ENCODE measurements at regions not wholly inside any gene's neighbourhood (a gene's known extent, or its start where the extent isn't known, plus 50 kb on each side); places are given as distances from the start of the nearest gene placed in this dataset.

DNA sequence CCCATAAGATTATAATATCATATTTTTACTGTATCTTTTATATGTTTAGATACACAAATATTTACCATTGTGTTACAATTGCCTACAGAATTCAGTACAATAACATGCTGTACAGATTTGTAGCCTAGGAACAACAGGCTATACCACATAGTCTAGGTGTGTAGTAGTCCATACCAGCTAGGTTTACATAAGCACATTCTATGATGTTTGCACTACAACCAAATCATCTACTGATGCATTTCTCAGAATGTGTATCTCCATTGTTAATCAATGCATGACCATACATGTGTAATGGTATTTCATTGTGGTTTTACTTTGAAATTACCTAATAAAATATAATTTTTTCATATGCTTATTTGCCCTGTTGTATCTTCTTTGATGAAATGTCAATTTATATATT lies 288.1 kb upstream of the PCDH10 start:
- DNase-seq (ENCODE audit: low read depth), result no peak

DNA sequence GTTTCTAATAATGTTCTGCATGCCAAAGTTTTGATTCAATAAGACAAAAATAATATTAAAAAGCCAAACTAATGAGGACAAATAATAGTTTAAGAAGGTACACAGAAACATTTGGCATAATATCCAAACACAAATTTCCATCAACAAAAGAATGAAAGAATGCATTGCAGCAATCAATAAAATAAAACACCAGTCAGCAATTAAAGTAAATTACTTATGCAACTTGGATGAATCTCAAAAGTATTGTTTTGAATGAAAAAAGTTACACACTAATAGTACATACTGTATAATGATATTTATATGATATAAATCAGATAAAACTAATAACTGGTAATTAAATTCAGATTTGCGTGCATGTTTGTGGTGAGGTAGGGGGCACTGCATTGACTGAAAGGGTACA lies 285.5 kb upstream of the PCDH10 start:
- no peak for DNase-seq (ENCODE audit: low read depth)

DNA sequence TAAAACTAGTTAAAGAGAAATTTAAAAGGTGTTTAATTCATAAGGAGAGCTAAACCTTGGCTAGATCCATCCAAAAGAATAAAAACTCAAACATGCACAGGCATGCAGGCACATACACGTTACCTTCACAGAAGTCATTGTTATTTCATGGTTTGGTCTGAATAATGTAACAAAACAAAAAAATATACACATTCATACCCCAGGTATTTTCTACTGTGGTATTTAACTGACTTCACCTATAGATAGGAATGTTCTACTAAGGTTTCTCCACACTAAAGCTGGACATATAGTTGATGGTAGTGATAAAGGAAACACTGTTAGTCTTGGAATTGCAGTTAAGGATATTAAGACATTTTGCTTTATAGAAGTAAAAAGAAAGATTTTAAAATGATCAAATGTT lies 283.6 kb upstream of the PCDH10 start:
- DNase-seq (ENCODE audit: low read depth), result no peak

DNA sequence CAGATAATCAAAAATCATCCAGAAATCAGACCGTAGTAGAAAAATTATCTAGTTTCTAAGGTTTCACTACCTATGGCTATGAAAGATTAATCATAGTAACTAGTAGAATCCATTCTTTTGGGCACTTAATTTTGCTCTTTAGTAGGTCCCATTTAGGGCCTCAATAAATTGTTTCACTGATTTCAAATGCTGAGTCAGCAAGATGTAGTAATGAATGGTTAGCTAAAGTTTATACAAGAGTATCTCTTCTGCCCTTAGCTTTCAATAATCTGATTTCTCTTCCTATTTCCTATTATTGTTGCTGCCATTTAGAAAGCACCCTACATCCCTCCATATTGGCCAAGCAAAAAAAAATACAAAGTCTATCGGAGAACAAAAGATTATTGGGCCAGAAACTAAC lies 283.2 kb upstream of the PCDH10 start:
- DNase-seq (ENCODE audit: low read depth), result no peak

DNA sequence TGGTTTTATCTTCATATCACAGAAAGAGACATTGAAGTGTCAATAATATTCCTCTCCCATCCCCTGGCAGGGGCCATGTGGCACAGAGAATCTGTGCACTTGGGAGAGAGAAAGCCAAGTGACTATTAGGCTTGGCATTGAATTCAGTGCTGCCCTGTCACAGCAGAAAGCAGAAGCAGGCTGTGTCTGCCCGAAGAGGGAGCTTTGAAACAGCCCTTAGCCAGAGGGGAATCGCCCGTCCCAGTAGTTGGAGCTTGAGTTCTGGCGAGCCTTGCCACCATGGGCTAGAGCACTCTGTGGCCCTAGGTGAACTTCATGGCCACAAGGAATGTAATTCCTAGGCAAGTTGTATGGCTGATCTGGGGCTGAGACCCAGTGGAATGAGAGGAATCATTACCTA lies 282.5 kb upstream of the PCDH10 start:
- DNase-seq (ENCODE audit: low read depth), result no peak

DNA sequence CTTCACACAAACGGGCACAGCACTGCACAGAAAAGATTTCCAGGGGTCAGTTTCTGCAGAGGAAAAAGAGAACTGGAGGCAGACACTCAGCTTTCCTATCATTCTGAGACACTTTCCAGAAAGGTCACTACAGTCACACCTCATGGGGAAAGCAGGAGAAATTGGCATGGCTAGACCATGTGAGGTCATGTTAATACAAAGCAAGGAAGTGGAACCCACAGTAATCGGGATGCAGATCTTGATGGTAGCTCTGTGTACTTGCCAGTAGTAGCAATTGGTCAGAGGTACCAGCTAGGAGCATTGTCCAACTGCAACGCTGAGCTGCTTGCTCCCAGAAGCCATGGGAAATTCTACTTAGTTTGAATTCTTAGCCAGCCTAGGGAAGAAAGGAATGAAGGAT lies 255.3 kb upstream of the PCDH10 start:
- no peak for DNase-seq (ENCODE audit: low read depth)

DNA sequence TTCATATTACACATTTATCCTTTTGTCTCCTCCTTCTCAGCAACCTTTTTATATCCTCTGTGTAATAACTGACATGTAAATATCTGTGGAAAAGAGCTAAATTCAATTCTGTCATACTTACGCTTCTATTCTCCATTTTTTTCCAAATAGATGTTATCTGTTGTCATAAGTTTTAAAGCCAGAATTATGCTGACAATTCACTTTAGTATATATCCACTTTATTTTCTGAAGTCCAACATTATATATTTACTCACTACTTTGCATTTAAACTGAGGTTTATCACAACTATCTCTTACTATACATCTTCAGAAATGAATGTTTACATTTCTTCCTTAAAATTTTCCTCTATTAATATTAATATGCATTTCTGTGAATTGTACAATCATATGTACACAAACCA lies 247.9 kb upstream of the PCDH10 start:
- DNase-seq (ENCODE audit: low read depth), result no peak

DNA sequence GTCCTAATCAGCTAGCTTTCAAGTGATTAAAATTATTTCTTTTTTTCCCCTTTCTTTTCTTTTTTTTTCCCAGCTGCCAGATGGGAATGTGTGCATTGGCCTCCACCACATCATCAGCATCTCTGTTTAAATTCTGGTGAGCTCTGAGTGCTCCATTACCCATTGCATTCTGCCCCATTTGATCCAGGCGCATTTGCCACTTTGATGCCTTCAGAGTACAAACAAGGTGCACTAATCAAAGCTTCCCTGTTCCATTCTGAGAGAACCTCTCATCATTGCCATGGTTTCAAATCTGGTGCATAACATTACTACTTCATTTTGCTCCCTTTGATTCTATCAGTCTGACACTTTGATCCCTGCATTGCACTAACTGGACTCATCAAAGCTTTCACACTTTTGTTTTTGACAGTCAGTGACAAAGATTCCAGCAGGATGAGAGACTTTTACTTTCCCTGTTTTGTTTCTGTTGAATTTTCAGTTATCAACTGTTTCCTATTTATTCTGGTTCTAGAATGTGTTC lies 238.8 kb upstream of the PCDH10 start:
- DNase-seq (ENCODE audit: low read depth), result no peak

DNA sequence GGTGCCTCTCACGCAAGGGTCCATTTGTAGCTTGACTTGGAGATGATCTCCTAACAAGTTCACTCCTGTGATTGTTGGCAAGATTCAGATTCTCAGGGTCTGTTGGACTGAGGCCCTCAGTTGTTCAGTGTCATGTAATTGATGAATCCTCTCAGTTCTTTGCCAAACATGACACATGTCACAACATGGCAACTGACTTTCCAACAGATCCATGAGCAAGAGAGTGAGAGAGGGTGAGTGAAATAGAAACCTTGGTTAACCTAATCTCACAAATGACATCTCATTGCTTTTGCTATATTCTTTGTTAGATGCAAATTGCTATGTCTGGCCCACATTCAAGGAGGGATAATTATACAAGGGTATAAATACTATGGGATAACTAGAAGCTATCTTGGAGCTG lies 231.0 kb upstream of the PCDH10 start:
- no peak for DNase-seq (ENCODE audit: low read depth)

DNA sequence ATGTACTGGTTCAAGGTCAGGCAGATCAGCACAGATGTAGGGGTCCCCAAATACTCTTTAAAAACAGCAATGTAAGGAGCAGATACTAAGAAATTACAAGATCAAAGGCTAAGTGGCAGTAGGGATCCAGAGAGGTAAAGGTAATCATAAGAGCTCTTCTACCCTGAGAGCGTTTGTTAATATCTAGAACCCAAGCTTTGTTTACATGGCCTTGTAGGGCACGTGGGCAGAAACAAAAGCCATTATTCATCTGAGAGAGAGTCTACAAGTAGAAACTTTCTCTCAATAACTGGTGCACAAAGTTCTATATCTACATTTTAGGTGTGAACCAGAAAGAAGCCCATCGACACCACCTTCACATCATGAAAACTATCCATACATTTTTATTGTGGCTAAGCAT lies 225.6 kb upstream of the PCDH10 start:
- no peak for DNase-seq (ENCODE audit: low read depth)

DNA sequence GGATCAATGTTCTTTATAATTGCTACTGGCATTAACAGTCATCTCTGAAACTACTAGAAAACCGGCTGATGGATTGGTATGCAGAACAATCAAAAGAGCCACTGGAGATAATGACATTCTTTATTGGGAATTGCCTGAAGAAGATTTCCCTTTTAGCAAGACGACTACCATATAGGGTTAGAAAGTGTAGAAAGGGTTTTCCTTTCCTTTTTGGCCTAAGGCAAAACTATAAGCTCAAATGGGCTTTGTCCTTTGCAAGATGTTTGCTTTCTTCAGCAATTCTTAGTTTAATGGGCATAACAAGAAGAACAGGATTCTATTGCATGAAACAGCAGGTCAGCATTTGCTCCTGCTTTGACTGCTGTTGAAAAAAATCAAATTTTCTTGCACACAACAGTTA lies 214.2 kb upstream of the PCDH10 start:
- DNase-seq (ENCODE audit: low read depth), result no peak

DNA sequence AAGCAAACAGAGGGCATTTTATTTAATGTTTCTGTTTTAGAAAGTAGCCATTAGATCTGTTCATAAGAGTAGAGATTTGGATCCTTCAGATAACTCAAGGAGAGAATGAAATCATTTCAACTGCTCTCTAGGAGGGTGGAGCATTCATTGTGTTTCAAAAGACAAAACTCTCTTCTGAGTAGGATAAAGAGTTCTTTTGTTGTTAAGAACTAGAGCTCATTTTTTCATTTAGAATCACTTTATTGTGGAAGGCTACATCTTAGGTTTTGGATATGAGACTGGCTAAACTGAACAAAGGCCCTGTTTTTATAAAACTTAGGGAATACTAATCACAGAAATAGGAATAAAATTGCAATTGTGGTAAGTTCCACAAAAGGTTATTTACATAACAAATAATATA lies 193.9 kb upstream of the PCDH10 start:
- DNase-seq (ENCODE audit: low read depth), result no peak

DNA sequence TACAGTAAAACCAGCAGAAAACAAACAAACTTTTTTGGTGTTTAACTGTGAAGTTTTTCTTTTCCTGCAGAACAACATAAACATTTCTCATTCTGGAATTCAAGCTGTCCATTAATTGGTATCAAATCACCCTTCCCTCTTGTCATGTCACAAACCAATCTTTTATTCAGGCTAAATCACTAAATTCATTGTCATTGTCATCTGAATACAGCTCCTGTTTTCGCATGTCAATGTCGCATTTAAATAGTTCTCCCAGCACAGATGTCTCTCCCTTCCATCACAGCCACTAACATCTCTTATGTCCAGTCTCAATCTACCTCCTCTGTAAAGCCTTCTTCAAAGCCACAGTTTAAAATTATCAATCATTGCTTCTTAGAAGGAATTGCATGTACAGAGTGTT lies 192.1 kb upstream of the PCDH10 start:
- DNase-seq (ENCODE audit: low read depth), result no peak

DNA sequence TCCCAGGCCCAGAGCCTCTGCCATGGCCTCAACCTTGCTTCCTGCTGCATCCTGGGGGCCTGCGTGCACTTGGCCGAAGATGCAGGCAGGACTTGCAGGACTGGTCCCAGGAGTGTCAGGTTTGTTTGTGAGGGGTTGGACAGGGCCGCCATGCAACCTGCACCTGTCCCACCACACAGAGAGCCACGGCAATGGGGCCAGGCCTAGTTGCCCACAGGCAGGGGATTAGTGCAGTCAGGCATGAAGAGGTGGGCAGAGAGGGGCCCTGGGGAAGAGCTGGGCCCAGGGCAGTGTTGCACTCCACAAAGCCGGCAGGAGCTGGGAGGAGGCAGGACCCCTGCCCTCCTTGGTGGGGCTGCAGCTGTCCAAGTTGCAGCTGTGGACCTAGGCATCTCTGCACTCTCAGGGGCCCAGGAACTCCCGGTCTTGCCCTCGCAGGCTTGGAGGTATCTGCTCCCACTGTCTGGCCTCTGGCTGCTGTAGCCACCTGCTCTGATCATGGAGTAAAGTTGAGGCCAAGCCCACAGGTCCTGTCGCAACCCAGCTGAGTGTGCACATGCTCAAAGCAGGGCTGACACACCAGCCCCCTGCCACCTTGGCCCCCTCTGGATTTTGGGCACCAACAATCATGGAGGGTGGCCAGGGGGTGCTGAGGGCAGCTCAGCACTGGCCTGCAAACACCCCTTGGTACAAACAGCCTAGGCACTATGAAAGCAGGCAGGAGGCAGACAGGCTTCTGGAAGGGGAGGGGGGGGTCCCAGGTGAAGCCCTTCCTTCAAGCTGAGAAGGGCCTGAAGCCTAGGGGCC lies 190.4 kb upstream of the PCDH10 start:
- DNase-seq (ENCODE audit: low read depth), result no peak

DNA sequence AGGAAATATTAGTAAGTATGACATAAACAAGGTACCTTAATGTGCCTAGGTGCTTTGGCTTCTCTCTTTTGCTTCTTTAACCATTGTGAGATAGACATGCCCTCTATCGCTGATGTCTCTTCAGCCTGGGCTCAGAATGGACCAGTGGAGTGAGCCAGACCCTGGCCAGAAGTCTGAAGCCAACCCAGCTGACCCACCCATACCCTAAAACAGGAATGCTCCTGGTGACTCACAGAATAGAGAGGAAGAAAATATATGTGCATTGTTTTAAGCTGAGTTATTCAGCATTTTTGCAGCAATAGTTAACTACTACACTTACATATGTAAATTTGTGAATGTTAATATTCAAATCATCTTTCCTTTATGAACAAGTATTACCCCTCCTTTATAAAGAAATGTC lies 167.5 kb upstream of the PCDH10 start:
- DNase-seq (ENCODE audit: low read depth), result no peak

DNA sequence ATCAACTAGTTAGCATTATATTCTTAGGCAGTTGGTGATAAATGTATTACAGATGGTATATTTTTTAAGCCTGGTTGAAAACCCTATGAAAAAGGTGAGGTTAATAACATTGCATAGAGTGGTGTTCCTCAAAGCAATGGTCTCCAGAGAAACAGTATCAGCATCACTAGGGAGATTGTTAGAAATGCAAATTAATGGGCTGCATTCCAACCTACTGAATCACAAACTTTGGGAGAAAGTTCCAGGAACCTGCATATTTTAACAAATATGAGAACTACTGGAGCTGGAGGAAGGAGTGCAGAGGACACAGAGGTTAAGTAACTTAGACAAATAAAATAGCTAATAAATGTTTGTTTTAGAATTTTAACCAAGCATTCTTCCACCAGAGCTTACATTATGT lies 166.9 kb upstream of the PCDH10 start:
- DNase-seq (ENCODE audit: low read depth), result no peak

DNA sequence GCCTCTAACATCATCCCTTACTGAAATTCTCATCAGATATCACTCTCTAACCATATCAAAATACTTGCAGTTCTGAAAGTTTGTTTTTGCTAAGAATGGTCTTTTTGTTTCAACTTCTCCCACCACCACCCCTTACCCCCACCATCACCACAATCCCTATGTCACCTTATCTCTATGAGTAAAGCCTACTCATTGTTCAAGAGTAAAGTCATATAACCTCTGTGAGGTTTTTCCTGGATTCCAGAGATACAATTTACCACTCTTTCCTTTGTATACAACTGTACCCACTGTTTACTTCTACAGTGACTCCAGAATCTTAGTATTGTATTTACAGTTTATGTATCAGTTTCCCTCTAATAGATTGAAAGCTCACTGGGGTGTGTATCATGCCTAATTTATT lies 158.0 kb upstream of the PCDH10 start:
- DNase-seq (ENCODE audit: low read depth), result no peak

DNA sequence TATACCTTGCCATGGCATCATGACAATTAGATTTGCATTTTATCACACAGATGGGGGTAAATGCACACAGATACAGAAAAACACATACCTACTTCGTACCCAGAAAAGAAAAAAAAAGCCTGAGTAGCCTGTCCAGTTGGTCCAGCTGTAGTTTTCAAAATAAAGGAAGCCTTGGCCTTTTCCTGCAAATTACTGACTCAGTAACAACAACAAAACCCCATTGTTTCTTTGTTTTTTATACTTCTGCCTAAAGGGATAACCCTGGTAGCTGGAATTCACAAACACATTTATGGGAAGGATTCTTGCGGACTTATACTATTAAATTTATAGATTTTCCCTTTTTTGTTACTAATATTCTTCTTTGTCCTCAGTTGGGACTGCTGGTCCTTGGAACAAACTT lies 156.4 kb upstream of the PCDH10 start:
- DNase-seq (ENCODE audit: low read depth), result no peak

DNA sequence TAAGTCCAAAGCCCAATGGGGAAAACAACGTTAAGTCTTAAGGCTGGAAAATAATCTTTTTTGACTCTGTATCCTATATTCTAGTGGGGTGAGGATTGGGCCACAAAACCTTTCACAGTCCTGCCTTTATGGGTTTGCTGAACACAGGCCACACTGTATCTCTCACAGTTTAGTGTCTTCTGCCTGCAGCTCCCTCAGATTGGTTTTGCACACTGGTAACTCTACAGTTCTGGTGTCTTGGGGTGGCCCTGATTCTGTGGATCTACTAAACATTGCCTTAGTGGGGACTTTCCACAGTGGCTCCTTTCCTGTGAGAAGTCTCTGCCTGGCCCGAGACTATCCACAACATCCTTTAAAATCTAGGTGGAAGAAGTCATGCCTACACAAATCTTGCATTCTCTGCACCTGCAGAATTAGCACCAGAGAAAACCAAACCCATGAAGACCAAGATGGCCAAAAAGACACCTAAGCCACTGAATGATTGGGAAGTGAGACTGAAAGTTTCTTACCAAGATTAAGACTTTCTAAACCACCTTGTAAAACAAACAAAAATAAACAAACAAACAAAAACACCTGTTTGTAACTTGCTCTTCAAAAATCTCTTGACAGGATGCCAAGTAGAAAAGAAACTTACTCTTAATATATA lies 150.4 kb upstream of the PCDH10 start:
- no peak for DNase-seq (ENCODE audit: low read depth)

DNA sequence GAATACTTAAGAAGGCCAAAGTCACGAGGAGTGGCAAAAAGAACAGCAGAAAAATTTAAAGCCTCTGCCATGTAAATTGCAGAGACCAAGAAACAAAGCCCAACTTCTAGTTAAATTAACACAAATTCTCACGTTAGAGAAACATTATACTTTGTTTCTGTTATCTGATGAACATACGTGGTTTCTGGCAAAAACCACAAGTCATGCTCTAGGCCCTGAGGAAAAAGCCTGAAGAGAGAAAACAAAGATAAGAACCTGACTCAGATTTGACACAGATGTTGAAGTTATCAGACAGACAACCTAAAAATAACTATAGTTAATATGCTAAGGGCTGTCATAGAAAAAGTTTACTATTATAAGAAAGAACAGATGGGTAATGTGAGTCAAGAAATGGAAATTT lies 149.1 kb upstream of the PCDH10 start:
- DNase-seq (ENCODE audit: low read depth), result no peak

DNA sequence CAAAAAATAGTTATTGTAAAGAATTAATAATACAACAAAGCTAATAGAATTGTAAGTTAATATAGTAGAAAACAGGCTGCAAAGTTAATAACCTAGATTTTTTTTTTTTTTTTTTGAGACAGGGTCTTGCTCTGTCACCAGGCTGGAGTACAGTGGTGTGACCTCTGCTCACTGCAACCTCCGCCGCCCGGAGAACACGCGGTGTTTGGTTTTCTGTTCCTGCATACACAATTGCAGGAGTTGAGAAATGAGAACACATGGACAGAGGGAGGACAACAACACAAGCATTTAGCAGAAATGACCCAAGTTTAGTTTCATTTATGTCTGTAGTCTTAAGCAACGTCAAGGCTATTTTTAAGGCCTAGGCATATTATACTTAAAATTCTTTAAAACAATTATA lies 145.9 kb upstream of the PCDH10 start:
- DNase-seq (ENCODE audit: low read depth), result no peak

DNA sequence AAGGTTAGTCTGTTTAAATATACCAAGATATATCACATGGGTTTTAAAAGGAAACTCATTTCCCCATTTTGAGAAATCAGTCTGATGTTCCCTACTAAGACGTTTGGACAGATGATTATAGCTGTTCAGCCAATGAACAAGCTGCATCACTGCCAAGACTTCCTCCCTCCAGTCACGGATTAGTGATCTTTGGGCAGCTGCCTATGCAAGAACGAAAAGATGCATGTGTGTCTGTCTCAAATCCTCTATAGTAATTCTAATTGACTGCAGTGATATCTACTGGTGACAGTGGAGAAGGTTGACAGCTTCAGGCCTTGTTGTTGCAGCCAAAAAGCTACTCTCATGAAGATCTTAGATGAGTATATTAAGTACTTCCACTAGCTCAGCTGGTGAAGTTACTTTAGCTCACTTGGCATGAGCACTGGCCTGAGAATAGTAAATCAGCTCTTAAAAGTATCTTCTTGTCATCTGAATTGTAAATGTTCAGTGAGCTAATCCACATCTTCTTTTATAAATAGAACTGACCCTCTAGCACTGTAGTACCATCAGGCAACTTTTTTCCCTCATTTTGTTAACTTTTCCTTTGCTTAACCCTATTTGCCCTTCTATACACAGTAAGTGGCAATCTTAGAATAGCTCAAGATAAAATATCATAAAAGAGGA lies 134.5 kb upstream of the PCDH10 start:
- no peak for DNase-seq (ENCODE audit: low read depth)

DNA sequence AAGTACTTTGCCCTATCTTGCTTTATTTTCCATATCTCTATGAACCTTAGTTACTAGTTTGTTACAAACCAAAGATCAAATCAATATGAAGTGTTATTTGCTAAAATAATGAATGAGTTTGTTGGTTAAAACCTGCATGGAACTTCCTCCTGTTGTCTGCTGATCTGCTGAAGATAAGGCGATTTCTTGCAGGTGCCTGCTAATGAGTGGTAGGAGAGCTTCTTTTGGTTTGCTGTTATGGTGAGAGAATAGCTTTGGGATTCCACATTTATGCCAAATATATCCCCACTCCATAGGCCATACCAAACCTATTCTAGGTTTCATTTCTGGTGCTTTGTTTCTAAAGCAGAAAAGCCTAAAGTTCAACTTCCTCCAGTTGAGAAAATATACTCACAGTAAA lies 103.8 kb upstream of the PCDH10 start:
- DNase-seq (ENCODE audit: low read depth), result no peak
